Superior temporal gyrus (tissue), 1 donor: ENCODE measurements at regions not wholly inside any gene's neighbourhood (a gene's known extent, or its start where the extent isn't known, plus 50 kb on each side); places are given as distances from the start of the nearest gene placed in this dataset.
"Not testable (repeated sequence)": the region's sequence is repeated elsewhere in the genome, so short reads cannot be mapped to it uniquely, and the experiment has no call there.

Experiments used
- DNase-seq: peaks from one replicate; pipeline ENCODE4 v3.0.0-alpha.2; 2016; ENCODE audit errors: extremely low spot score

DNA sequence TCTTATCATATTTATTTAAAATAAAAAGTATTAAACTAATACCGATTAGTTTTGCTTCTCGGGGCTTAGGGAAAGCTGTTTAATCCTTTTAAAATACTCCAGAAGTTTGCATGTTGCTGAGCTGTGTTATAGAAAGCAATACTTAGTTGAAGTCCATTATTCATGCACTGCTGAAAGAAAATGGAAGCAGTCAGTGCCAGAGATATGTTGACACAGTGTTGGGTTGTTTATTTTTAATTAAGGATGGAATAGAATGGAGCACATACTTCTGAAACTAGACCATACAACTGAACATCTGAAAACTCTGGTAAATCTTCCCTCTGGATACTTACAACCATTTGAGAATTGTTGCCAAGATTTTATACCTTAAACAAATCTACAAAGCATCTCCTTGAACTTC, 282.7 kb upstream of the CCDC179 start:
- DNase-seq: no peak

DNA sequence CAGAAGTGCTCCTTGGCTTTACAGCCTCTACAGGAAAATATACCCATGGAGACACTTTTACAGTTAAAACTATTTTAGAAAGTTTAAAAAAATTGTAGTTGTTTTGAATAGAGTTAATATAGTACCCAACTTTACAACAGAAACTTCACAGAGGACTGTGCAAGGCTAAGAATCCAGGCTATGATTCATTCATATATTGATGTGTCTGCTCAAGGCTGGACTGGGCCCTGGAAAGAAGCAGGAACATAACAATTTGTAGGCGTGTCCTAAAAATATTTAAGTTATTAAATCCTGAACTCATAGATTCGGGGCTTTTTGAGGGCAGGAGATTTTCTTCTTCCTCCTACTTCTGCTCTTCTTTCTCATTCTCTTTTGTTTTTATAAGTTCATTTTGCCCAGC, 291.5 kb upstream of the CCDC179 start:
- DNase-seq: no peak

DNA sequence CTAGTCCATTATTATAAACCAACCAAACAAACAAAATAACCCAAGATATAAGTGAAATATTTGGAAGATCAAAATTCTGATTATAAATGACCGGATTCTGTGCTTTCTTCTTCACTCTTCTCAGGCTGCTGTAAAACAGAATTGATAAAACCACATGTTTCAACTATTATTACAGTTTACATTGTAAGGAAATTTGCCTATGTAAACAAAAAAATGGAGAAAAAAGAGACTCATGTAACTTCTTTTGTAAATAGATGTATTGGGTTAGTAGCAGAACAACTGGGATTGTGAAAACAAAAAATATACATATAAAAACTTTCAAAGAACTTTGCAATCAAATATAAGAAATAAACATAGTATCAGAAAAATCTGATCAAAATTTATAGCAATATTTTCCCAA, 295.2 kb upstream of the CCDC179 start:
- no peak for DNase-seq

DNA sequence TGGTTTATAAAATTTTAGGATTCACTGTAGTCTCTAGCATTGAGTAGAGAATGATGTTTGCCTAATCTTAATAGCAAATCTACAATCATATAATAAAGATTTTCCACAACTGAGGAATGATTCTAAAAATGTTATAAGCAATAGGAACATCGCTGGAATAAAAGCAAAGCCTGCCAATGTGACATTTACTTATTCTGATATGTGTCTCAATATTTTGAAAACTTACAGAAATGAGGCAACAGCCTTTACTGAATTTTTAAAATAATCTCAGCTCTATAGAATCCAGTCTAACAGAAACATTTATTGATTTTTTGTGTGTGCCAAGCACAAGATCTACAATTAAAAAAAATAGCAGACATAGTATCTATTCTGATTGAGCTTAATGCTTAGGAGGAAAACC, 303.7 kb upstream of the CCDC179 start:
- DNase-seq: no peak

DNA sequence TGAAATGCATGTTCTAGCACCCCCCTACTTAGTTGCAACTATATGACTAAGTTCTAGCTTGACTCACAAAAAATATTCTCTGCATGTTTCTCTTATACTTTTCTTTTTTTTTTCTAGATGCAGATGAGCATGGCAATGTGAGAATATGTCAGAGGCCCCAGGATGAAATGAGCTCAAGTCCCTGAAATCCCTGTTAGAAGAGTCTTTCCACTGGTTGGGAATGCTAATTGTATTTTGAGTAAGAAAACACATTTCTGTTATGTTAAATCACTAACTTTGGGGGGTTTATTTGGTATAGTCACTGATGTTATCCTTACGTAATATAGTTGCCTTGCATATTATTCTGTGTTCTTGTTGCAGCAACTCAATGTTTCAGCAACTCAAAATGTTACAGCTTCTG, 306.1 kb upstream of the CCDC179 start:
- no peak for DNase-seq

DNA sequence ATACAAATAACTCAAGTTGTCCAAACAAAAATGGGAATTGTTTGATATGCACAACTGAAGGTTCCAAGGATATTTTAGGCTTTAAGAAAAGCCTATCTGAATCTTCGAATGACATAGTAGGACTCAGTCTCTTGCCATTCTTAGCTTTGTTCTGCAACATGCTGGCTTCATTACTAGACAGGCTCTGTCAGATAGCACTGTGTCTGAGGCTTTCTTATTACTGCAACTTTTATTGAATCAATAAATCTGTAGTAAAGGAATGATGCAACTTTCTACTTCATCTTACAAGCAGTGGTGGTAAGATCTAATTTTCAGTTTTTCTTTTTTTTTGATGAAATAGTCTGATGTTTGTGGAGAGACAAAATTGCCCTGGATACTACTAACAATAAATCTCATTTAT, 319.3 kb upstream of the CCDC179 start:
- no peak for DNase-seq

DNA sequence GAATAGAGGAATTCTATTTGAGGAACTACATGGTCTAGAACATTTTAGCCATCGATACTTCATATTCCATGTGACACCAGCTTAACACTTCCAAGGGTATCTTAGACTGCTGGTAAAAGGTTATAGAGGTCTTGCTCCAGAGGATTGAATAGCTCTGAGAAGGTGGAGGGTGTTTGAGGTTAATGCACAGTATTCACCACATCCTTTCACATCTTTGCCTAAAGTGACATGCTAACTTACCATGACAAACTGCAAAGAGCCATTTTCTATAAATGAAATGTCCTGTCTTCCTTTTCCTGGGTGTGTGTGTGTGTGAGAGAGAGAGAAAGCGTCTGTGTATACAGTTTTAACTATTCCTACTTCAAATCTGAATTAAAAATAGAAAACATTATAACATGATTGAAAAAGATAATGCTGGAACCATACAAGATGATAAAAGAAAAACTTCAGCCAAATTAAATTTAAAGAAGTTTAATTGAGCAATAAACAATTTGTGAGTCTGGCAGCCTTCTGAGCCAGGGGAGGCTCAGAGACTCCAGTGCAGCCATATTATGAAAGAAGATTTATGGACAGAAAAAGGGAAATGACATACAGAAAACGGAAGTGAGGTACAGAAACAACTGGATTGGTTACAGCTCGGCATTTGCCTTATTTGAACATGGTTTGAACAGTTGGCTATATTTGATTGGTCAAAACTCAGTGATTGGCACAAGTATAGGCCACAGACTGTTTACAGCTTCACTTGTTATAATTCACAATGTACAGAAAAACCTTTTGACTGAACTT, 320.9 kb upstream of the CCDC179 start:
- no peak for DNase-seq

DNA sequence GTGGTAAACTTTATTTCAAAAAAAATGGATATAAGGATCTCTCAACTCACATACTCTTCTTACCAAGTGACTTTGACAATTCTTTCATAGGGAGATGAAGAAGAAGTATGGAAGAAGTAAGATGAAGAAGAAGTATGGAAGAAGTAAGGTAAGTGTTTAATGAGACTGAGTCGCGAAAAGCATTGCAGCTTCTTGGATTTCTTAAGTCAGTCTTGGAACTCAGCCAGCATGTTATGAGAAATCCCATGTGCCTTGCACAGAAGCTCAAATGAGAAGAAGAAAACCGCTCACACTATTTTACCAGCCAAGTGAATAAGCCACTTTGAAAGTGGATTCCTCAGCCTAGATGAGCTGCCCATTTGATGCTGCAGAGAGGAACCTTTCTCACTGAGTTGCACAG, 332.0 kb upstream of the CCDC179 start:
- DNase-seq: no peak

DNA sequence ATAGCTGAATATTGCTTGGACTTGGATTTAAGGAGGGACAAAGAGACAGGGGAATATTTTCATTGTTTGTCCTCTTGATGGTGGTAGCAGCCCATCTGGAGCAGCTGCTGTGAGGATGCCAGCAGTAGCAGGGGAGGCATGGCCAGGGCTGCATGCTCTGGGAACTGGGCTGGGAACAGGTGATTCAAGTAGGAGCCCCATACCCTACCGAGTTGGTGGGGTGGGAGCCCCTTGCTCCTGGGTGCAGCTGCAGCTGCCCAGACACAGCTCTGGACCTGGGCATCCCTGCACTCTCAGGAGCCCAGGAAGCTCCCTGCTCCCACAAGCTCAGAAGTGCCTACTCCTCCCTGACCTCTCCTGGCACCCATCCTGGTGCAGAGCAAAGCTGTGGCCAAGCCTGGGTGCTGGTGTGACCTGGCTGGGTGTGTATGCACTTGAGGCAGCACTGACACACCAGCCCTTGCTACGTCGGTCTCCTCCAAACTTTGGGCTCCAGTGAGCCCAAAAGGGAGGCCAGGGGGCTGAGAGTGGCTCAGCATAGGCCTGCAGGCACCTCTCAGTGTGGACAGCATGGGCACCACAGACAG, 341.8 kb upstream of the CCDC179 start:
- no peak for DNase-seq

DNA sequence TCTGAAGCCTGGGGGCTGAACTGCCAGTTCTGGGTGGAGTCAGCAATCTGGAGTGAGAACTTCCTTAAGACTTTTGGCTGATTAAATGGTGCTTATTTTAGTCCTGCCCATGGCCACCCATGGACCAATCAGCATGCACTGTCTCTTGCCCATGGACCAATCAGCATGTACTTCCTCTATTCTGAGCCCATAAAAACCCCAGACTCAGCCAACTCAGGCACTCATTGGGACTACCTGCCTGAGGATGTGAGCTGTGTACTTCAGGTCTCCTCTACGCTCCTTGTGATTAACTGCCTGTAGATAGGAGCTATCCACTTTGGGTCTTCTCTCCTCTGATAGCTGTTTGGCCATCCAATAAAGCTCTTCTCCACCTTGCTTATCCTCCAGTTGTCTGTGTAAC, 342.3 kb upstream of the CCDC179 start:
- DNase-seq: no peak

DNA sequence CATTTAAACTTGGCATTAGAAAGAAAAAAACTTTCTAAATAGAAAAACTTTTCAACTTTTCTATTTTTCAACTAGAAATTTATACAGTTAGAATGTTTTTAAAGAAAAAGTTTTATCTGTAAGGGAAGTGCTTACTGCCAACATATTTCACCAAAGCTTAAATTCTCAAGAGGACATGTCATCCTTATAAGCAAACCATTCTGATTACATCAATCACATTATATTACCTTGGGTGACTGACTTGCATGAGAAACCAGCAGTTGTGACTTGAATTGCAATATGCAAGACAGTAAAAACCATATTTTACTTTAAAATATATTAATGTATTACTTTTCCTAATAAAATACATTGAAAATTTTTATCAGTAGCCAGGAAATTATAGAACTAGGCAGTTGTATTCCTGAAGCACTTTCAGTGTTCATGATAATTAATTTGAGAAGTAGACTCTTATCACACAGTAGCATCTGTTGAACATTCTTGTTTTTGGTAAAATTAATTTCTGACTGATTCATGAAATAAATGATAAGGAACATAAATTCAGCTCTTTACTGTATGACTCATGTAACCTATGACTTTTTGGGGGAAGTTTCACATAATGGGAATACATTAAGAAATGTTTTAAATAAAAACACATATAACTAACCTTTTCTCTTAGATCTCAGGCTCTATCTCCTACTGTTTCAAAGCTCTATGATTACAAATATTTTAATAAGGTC, 345.0 kb upstream of the CCDC179 start:
- no peak for DNase-seq

DNA sequence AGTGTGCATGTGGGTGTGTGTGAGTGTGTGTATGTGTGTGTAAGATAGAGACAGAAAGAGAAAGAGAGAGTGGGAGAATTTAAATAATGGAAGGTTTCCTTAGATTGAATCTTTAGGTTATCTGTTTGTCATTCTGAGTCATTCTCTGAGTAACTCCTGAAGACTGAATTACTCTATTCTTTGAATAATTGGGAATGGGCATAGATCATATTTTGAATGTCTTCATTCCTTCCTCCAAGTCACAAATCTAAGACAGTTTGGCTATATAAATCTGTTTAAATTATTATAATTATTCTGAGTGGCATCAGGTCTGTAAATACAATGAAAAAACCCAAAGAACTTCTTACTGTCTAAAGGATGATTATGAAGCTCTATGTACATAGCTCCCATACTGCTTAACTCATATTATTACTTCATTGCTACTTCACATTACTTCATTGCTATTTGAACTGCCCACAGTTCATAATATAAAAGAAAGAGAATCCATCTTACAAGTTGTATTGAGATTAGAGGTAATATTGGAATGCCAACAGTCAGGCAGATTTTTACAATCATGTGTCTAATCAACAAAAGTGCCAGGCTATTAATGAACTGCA, 346.6 kb upstream of the CCDC179 start:
- DNase-seq: no peak

DNA sequence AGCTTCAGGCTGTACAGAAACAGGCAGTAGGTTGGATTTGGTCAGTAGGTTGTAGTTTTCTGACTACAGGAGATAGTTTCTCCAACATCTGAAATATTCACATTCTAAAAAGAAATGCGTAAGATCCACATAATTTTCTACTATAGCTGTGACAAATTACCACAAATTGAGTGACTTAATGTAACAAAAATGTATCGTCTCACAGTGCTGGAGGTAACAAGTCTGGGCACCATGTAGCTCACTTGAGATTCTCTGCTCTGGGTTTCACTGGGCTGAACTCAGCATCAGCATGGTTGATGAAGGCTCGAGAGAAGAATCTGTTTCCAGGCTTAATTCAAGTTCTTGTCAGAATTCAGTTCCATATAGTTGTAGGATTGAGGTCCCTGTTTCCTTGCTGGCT, 350.9 kb upstream of the CCDC179 start:
- no peak for DNase-seq

DNA sequence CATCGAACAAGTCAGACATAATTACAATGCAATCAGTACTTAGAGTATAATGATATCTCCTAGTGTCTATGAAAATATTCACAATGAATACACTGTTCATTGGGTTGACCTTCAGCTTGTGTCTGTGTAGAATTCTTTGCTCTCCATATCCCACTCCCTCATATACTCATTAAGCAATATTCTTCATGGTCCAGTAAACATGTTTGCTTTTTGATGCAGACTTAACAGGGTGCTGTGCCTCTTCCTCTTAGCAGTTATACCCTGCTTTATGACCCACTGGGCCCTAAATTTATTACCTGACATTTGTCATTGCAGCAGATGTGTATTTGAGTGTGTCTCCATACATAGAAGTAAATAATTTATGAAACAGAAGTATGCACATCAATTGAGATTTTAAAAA, 352.5 kb upstream of the CCDC179 start:
- DNase-seq: no peak

DNA sequence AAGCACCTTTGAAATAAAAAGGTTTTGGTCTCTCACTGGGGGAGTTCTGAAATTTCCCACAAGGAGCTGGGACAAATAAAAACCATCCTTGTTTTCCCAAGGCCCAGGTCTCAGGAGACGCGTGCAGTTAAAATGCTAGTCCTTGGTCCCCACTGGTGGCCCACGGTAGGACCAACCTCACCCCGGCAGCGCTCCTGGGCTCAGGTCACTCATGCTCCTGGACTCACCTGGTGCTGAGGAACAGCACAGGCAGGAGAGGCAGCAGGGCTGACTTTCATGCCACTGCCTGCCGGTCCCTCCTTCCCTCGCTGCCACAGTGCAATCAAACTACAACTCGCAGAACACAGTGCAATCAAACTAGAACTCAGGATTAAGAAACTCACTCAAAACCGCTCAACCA, 356.8 kb upstream of the CCDC179 start:
- DNase-seq: no peak

DNA sequence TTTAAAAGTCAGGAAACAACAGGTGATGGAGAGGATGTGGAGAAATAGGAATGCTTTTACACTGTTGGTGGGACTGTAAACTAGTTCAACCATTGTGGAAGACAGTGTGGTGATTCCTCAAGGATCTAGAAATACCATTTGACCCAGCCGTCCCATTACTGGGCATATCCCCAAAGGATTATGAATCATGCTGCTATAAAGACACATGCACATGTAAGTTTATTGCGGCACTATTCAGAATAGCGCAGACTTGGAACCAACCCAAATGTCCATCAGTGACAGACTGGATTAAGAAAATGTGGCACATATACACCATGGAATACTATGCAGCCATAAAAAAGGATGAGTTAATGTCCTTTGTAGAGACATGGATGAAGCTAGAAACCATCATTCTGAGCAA, 359.8 kb upstream of the CCDC179 start:
- DNase-seq: not testable (repeated sequence)

DNA sequence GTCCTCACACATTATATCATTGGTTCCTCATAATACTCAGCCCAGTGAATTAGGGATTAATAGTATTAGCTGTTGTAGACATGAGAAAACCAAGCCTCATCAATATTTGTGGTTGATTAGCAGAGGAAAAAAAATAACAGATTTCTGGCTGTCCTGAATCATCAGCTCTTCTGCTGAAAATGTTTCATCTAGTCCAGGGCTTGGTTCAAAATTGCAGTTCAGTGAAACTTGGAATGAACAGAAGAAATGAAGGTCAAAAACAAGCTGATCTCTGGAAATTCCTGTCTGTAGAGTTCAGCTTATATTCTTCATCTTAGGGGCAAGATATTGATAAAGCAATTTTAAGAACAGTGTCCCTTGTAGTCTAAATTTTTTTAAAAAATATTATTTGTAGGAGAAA, 361.1 kb upstream of the CCDC179 start:
- DNase-seq: no peak

DNA sequence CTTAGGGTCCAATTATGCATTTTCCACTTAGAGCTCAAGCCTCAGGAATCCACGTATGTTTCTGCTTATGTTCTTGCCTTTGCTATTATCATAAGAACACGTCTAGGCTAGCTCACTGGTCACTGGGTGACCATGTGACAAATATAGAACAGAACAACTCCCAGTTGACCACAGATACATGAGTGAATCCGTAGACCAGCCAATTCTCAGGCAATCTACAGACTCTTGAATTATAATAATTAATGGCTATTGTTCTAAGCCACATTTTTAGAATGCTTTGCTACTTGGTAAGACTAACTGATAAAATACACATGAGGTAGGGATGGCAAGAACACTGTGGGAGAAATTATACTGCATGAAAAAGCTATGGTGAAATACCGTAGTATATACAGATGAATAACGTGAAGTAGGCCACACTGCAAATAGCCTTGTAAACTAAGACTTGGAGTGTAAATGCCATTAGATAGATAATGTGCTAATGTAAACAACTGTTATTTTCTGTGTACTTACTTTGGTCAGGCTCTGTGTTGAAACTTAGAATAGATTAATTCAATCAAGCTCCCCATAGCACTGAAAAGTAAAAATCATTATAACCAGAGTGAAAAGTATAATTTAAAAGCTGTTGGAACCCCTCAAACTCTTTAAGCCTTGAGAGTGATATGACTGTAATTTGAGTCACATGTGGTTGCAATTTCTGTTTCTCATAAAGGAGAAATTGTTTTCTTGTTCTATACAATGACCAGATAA, 366.2 kb upstream of the CCDC179 start:
- no peak for DNase-seq

DNA sequence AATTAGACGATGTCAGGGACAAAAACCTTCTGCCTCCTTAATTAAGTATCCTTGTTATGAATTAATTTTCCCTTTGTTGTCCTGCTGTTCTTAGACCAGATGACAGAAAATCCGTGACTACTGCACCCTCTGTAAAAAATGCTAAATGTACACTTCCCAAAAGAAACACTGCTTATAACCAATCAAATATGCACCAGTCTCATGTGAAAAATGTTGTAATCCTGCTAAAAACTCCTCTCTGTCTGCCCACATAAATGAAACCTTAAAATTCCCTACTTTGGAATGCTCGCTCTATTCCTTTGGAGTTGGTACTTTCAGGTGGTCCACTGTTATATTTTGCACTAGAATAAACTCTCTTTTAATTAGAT, 366.8 kb upstream of the CCDC179 start:
- DNase-seq: no peak

DNA sequence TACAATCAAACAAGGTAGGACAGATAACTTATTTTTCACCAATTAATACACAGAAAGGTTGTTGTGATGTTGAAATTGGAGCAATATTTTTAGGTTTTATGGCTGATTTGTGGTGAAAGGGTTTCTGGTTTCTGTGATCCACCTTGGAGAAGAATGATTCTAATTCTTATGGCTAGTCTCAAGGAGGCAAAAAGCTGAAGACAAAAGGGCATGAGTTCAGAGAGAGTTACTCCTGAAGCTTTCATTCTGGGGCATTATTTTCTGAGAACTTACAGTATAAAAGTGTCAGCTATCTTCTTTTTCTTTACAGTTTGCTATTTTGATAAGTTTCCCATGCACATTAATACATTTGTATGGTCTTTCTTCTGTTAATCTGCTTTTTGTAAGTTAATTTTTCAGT, 372.4 kb upstream of the CCDC179 start:
- no peak for DNase-seq

DNA sequence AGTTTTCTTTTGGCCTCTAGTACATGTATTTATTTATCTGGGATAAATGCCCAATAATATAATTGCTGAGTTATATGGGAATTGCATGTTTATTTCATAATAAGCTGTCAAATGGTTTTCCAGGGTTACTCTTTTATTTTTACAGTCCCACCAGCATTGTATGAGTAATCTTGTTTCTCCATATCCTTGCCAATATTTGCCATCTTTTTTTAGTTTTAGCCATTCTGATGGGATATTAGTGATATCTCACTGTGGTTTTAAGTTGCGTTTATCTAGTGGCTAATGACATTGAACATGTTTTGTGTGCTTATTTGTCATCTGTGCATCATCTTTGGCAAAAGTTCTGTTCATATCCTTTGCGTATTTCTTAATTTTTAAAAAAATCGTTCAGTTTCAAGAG, 372.8 kb upstream of the CCDC179 start:
- no peak for DNase-seq
